NCI-H187 (cell line): ENCODE measurements at regions not wholly inside any gene's neighbourhood (a gene's known extent, or its start where the extent isn't known, plus 50 kb on each side); places are given as distances from the start of the nearest gene placed in this dataset.

Experiments used
- DNase-seq, 2 experiments: peaks; one replicate each; lab custom pipeline; 2025; lab: John Stamatoyannopoulos, UW

- DNase-seq: no peak
These were observed 476.0 kb upstream of the TBL1XR1 start for GRCh38 chr3:177673112-177673914.

- DNase-seq: no peak
These were observed 476.9 kb upstream of the TBL1XR1 start for GRCh38 chr3:177674186-177674585.

DNA sequence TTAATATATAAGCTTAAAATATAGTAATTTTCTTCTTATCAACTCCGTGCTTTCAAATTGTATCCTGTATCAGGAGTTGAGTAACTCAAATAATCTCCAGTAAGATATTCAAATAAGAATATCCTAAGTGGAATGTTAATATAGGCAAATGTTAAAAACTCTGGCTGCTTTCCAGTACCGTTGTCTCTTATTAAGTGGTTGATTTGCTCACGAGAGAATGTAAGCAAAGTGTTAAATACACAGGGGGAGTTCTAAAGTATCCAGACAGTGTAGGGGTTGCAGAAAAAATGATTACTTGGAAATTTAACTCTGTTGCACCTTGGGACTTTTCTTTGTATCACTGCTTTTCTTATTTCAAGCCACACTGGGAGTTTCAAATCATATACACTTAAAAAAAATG is 478.9 kb upstream of the TBL1XR1 start:
- no peak for DNase-seq

GRCh38 chr3:177676947-177677587 is 479.8 kb upstream of the TBL1XR1 start:
- no peak for DNase-seq

- no peak for DNase-seq
These were observed 482.5 kb upstream of the TBL1XR1 start for GRCh38 chr3:177679568-177680471.

- no peak for DNase-seq
These were observed 483.2 kb upstream of the TBL1XR1 start for GRCh38 chr3:177680472-177680821.

GRCh38 chr3:177681156-177681555 is 483.9 kb upstream of the TBL1XR1 start:
- no peak for DNase-seq

GRCh38 chr3:177681852-177682251 is 484.6 kb upstream of the TBL1XR1 start:
- no peak for DNase-seq

- no peak for DNase-seq
These were observed 486.3 kb upstream of the TBL1XR1 start for GRCh38 chr3:177683586-177683985.

DNA sequence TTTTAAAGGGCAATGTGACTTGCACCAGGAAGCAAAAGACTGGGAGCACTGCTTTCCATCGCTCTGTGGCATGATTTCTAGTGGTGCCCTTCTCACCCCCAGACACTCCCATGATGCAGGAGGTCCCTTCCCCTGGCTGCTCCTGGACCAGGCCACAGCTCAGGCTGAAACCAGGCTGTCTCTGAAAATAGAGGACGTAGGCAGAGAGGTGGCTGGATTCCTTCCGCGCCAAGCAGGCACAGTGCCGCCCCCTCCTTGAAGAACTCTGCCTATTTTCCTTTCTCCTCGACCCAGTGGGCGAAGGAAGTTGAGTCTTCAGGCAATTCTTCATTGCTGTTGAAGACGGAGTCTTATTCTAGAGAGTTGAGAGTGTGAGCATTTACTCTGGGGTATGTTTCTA is 489.4 kb upstream of the TBL1XR1 start:
- no peak for DNase-seq

GRCh38 chr3:177687291-177687690 is 490.0 kb upstream of the TBL1XR1 start:
- no peak for DNase-seq

DNA sequence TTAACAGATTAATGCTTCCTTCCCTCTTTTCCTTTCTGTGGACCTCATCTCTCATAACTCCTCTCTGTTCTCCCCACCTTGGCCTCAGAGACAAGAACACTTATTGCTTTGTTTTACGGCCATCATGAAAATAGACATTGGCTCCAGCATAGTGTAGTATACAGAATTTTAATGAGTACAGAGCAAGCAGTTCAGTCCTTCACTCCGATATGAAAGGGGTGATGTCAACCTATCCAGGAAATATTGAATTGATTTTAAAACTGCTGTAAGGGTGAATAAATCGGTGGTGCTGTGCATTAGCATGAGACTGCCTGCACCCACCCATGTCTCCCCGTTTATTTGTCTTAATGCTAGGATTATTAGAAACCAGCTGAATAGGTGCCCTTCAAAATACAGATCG is 490.9 kb upstream of the TBL1XR1 start:
- DNase-seq: no peak

GRCh38 chr3:177689077-177689476 is 491.8 kb upstream of the TBL1XR1 start:
- no peak for DNase-seq

GRCh38 chr3:177689869-177690268 is 492.6 kb upstream of the TBL1XR1 start:
- DNase-seq: no peak

DNA sequence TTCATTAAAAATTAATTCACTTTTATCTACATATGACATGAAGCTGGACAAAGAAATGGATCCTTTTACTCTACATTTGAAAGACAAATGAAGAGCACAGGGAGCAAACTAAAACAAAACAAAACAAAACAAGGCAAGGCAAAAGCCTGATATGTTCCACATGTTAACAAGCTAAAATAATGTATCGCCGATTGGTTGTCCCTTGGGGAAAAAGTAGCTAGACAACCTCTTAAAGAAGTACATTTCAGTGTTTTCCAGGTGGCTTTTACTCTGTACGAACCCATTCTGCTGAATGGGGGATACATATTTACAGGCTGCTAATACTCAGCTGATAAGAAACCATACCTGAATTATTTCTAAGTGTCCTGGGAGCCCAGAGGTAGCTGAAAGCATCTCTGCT is 493.0 kb upstream of the TBL1XR1 start:
- DNase-seq: no peak

DNA sequence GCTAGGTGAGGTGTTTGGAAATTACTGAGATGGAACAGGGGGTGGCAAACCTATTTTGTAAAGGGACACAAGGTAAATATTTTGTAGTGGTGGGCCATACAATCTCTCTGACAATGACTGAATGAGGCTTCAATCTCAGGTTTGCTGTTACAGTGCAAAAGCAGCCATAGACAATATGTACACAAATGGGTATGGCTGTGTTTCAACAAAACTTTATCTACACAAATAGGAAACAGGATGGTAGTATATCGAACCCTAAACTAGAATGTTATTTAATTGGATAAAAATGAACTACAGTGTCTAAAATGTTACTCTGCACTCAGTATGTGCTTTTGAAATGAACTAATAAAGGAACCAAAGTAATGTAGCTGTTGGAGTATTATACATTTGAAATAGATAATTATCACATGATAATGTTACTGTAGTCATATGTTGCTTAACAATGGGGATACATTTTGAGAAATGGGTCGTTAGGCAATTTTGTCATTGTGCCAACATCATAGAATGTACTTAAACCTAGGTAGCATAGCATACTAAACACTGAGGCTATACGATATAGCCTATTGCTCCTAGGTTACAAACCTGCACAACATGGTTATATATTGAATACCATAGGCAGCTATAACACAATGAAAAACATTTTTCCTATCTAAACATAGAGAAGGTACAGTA is 495.2 kb upstream of the TBL1XR1 start:
- DNase-seq: no peak

DNA sequence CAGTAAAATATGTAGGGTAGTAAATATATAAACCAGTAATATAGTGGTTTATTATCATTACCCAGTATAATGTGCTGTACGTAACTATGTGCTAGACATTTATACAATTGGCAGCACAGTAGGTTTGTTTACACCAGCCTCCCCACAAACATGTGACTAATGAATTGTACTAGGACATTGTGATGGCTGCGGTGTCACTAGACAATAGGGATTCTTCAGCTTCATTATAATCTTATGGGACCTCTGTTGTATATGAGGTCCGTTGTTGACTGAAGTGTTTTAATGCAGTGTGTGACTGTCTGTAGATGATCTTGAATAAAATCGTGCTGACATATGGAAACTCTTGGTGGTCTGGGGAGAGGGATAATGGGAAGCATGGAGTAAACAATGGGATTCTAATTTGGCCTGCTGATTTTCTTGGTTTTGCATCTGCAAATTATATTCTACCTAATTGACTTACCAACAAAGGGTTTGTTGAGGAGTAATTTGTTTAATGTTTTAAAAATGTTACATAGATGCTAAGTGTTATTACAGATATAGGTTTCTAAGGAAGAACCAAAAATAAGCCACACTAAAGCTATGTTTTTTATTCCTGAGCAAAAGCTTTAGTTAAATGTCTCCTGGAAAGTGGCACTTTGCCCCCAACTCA is 496.5 kb upstream of the TBL1XR1 start:
- DNase-seq: no peak

DNA sequence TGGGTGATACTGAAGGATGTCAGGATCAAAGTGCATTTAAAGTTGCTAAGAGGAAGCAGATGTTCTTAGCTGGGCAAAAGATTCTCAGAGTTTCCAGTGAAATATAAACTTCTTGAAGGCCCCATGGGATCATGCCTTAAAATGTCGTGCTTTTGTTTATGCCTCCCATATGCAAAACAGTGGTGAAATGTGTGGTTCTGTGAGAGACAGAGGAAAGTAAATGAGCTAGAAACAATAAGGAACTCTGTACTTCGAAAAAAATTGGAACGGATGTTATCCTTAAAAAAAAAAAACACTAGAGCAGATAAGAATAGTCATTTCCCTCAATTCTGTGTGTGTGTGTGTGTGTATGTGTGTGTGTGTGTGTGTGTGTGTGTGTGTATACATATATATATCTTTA is 497.0 kb upstream of the TBL1XR1 start:
- no peak for DNase-seq

GRCh38 chr3:177694951-177695350 is 497.7 kb upstream of the TBL1XR1 start:
- DNase-seq: no peak

- DNase-seq: no peak
These were observed 502.8 kb upstream of the TBL1XR1 start for GRCh38 chr3:177700117-177700516.

DNA sequence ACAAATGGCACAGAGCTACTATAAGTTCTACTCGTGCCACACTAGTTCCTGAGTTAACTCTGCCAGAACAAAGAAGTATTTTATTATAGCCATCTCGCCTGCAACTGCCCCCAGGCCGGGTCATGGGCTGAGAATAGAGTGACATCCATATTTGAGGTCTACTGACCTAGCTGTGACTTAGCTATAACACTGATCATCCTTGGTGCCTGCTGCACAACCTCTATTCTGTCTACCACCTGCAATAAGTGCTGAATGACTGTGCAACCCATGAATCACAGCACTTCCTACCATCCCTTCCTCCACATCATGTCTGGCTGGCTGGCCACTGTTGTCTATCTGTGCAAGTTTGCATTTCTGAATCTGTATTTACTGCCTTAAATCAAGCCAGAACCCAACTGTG is 506.5 kb upstream of the TBL1XR1 start:
- DNase-seq: no peak
